ENCODE measurements at regions not wholly inside any gene's neighbourhood (a gene's known extent, or its start where the extent isn't known, plus 50 kb on each side); places are given as distances from the start of the nearest gene placed in this dataset.

DNA sequence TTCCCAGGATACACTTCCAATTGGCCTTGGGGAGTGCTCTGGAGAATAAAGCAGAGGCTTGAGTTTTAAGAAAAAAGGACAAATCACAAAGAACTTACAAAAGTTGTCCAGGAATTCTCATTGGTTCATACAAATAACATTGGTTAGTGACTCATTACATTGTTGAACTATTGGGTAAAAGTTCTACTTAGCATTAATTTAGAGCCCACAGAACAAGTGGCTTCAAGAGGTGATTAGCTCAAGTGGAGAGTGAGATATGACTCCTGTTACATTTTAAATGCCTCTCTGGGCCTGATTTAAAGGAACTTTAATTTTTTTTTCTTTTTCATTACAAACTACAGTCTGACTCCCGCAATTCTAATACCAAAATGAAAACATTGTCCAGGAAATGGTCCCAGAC is 72.9 kb downstream of the ASCL4 start:
- TF ChIP-seq CTCF (IDR thresholded peaks at IDR 0.05; ENCODE audit: low read depth, low read length) = no peak
- TF ChIP-seq POLR2A (IDR thresholded peaks at IDR 0.05; ENCODE audit: extremely low read depth, insufficient read length) = no peak

All from NB4 (cell line).